NB4 (cell line): ENCODE measurements at regions not wholly inside any gene's neighbourhood (a gene's known extent, or its start where the extent isn't known, plus 50 kb on each side); places are given as distances from the start of the nearest gene placed in this dataset.

Experiments
- DNase-seq: peaks from one replicate; pipeline ENCODE4 v3.0.0; 2010; ENCODE audit warnings: low read depth
- H3K4me3 ChIP-seq: one replicate; pipeline ENCODE4 v1.5.1; 2011; ENCODE audit warnings: mild to moderate bottlenecking, low read depth, low read length, moderate library complexity
- CTCF ChIP-seq: IDR thresholded peaks from one replicate; pipeline ENCODE4 v1.5.1; 2012; ENCODE audit warnings: low read depth, low read length
- MAX ChIP-seq: IDR thresholded peaks from 2 replicates; pipeline ENCODE4 v1.6.1; 2011; ENCODE audit warnings: low read depth, low read length
- MYC ChIP-seq: IDR thresholded peaks from 2 replicates; pipeline ENCODE4 v1.6.1; 2011; ENCODE audit warnings: low read depth, low read length
- POLR2A ChIP-seq: IDR thresholded peaks from 2 replicates; pipeline ENCODE4 v1.6.1; 2011; ENCODE audit warnings: mild to moderate bottlenecking; ENCODE audit not compliant: insufficient read length; ENCODE audit errors: extremely low read depth

GRCh38 chr7:52088008-52088901 lies 771.6 kb upstream of the COBL start:
- no peak overlapping the region for H3K4me3 ChIP-seq
- no peak for DNase-seq

GRCh38 chr7:52085610-52086009 lies 769.0 kb upstream of the COBL start:
- no peak overlapping the region for H3K4me3 ChIP-seq
- TF ChIP-seq MAX (no peak), CTCF (no peak), POLR2A (no peak), MYC (no peak)
- DNase-seq: no peak

More at GRCh38 chr7:52088008-52088901, 771.6 kb upstream of the COBL start:
- TF ChIP-seq MYC (no peak), CTCF (no peak), POLR2A (no peak), MAX (no peak)

DNA sequence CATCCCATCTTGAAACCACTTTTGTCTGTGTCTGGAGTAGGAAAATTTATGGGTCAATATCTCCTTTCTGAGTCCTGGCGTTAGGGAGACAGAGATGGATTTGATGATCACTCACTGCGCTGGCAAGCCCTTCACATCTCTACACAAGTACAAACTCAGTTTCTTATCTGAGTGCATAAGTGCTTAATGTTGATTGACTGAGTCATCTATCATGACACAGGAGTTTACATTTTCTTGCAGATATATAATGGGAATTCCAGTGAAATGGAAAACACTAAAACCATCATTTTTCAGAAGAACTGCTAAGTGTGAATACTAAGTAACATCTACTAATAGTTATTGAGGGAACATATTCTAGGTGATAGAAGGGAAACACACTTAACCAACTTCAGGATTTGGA lies 763.9 kb upstream of the COBL start:
- DNase-seq: no peak

GRCh38 chr7:52079726-52080125 lies 763.1 kb upstream of the COBL start:
- DNase-seq: no peak
- H3K4me3 ChIP-seq: no peak overlapping the region
- no peak for TF ChIP-seq MAX
- TF ChIP-seq MYC: no peak
- no peak for TF ChIP-seq CTCF
- no peak for TF ChIP-seq POLR2A

More for the DNA sequence above, 763.9 kb upstream of the COBL start:
- H3K4me3 ChIP-seq: no peak overlapping the region
- TF ChIP-seq MAX (no peak), MYC (no peak), CTCF (no peak), POLR2A (no peak)

GRCh38 chr7:52077571-52077970 lies 761.0 kb upstream of the COBL start:
- TF ChIP-seq POLR2A: no peak
- no peak for TF ChIP-seq MYC
- no peak for TF ChIP-seq CTCF
- no peak for TF ChIP-seq MAX
- H3K4me3 ChIP-seq: no peak overlapping the region
- DNase-seq: no peak
